D721Med (cell line): ENCODE measurements at regions not wholly inside any gene's neighbourhood (a gene's known extent, or its start where the extent isn't known, plus 50 kb on each side); places are given as distances from the start of the nearest gene placed in this dataset.

Experiments used
- DNase-seq: peaks from one replicate; pipeline ENCODE4 v3.0.0; 2011; ENCODE audit warnings: low spot score; ENCODE audit not compliant: insufficient read length
- FAIRE-seq: peaks from 2 replicates; lab custom pipeline; 2011; peaks lifted over from hg19 to GRCh38; lab: Jason Lieb, UNC
- CTCF ChIP-seq: IDR thresholded peaks from 2 replicates; pipeline ENCODE4 v1.5.1; 2012; ENCODE audit warnings: mild to moderate bottlenecking, control low read depth; ENCODE audit not compliant: insufficient read depth; ENCODE audit errors: missing control alignments

GRCh38 chr3:28743831-28744230 lies 395.2 kb upstream of the AZI2 start:
- DNase-seq (no peak), FAIRE-seq (no peak)
- TF ChIP-seq CTCF: no peak

- FAIRE-seq: no peak
- no peak for DNase-seq
- no peak for TF ChIP-seq CTCF
Observed at GRCh38 chr3:28745436-28745835, 396.8 kb upstream of the AZI2 start.

- no peak for DNase-seq
- TF ChIP-seq CTCF: no peak
- no peak for FAIRE-seq
Observed at GRCh38 chr3:28745916-28746617, 397.4 kb upstream of the AZI2 start.

GRCh38 chr3:28746990-28747389 lies 398.4 kb upstream of the AZI2 start:
- no peak for DNase-seq
- TF ChIP-seq CTCF: no peak
- no peak for FAIRE-seq

- no peak for FAIRE-seq
- no peak for DNase-seq
- TF ChIP-seq CTCF: no peak
Observed at GRCh38 chr3:28751864-28752263, 403.2 kb upstream of the AZI2 start.

GRCh38 chr3:28752290-28752689 lies 403.7 kb upstream of the AZI2 start:
- TF ChIP-seq CTCF: no peak
- no peak for DNase-seq
- no peak for FAIRE-seq

GRCh38 chr3:28756056-28756455 lies 407.4 kb upstream of the AZI2 start:
- no peak for FAIRE-seq
- no peak for DNase-seq
- TF ChIP-seq CTCF: no peak
